ENCODE measurements at regions not wholly inside any gene's neighbourhood (a gene's known extent, or its start where the extent isn't known, plus 50 kb on each side); places are given as distances from the start of the nearest gene placed in this dataset.
"Not testable (repeated sequence)": the region's sequence is repeated elsewhere in the genome, so short reads cannot be mapped to it uniquely, and the experiment has no call there.

DNA sequence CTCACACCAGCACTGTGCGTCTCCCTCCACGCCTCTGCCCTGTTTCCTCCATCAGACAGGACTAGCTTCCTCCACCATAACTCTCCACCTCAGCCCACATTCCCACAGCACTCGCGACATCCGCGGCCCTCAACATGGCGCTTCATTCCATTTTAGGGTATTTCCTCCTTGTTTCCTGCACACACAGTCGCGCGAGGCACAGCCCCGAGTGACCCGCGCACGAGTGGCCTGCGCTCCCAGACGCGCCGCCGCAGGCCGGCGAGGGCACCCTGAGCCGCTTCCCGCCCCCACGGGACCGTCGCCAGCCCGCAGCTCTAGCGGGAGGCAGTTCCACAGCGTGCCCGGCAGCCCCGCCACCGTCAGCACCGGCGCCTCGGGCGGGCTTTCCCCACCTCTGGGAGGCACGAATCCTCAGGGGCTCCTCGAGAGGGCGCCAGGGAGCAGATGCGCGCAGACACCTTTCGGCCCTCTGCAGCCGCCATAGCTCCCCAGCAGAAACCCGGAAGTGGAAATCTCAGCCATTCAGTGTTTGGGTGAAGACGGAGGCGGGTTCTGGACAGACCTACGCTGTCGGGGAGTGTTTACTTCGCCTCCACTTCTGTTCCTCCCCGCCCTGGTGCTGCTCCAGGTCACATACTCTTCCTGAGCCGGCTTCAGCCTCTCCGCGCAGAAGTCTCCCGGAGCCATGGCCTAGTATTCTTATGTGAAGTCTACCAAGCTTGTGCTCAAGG lies 136.6 kb downstream of the FOXD4L6 start:
- not testable (repeated sequence) for H3K4me1 Mint-ChIP-seq; H3K4me3 Mint-ChIP-seq; H3K27me3 Mint-ChIP-seq (ENCODE audit: low read depth); H3K27ac Mint-ChIP-seq; H3K36me3 Mint-ChIP-seq (ENCODE audit: low read depth)
- TF ChIP-seq, protein P1, sequence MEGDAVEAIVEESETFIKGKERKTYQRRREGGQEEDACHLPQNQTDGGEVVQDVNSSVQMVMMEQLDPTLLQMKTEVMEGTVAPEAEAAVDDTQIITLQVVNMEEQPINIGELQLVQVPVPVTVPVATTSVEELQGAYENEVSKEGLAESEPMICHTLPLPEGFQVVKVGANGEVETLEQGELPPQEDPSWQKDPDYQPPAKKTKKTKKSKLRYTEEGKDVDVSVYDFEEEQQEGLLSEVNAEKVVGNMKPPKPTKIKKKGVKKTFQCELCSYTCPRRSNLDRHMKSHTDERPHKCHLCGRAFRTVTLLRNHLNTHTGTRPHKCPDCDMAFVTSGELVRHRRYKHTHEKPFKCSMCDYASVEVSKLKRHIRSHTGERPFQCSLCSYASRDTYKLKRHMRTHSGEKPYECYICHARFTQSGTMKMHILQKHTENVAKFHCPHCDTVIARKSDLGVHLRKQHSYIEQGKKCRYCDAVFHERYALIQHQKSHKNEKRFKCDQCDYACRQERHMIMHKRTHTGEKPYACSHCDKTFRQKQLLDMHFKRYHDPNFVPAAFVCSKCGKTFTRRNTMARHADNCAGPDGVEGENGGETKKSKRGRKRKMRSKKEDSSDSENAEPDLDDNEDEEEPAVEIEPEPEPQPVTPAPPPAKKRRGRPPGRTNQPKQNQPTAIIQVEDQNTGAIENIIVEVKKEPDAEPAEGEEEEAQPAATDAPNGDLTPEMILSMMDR (IDR thresholded peaks at IDR 0.05; ENCODE audit: unreplicated experiment in 3 of 3), result peak; percentile 85 to 94 (median 93)
- H3K9me3 Mint-ChIP-seq, result peaks cover 12% of the 10 kb centered on the region

DNA sequence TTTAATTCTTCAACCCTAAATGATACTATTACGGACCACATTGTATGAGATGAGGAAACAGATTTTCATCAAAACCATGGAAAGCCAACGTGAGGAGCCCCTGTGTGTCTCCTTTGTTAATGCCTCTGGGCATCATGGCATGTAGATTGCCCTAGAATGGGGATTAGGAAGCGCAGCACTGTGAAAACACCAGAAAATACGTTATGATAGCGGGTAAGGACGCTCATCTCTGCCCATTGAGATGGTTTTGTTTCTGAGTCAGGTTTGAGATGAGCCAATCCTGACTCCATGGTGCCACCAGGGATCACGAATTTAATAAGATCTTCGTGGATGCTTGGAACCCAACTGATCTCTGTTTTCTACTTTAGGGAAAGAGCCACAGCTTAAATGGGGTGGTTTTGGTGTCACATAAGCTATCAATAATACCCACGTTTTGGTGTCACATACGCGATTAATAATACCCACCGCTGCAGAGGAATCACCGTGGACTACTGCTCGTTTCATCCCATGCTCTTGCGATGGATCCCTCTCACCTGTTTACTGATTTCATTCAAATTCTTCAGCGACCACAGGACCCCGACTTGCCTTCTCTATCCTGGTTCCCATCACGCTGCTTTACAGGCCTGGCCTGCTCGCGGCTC lies 137.3 kb downstream of the FOXD4L6 start:
- H3K36me3 Mint-ChIP-seq (ENCODE audit: low read depth); H3K4me3 Mint-ChIP-seq; H3K27me3 Mint-ChIP-seq (ENCODE audit: low read depth); H3K27ac Mint-ChIP-seq; H3K4me1 Mint-ChIP-seq: not testable (repeated sequence)
- H3K9me3 Mint-ChIP-seq, result peaks cover 12% of the 10 kb centered on the region

DNA sequence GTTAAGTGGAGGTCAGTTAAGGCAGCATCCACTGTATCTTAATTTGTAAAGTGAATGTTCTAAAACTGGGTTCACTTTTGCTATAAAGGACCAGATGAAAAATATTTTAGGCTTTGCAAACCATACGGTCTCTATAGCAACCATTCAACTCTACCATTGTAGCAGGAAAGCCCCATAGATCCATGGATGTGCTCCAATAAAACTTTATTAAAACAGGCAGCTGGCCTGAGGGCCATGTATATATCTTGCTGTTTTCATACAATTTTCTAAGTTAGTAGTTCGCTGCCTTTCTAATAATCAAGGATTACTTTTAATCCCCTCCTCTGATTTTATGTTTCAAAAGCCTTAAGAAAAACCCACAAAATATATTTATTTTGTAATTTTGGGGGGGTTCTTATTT lies 142.1 kb downstream of the FOXD4L6 start:
- H3K4me1 Mint-ChIP-seq; H3K27me3 Mint-ChIP-seq (ENCODE audit: low read depth); H3K36me3 Mint-ChIP-seq (ENCODE audit: low read depth); H3K4me3 Mint-ChIP-seq; H3K27ac Mint-ChIP-seq: not testable (repeated sequence)
- peaks cover 12% of the 10 kb centered on the region for H3K9me3 Mint-ChIP-seq

DNA sequence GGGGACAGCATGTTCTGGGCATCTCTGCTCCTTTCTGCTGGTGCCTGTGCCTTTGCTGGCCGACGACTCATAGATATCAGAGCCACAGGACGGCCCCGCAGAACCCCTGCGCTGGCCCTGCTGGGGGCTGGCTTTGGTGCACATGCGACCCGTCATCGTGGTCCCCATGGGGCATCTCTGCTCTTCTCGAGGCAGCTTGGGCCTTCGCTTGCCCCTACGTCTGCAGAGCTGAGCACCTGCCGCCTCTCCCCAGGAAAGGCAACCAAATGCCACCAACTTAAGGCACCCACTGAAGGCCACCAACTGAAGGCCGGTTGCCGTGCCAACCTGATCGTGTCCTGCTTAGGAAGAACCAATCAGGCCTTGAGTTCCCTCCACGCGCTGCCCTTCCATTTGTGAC lies 153.1 kb downstream of the FOXD4L6 start:
- not testable (repeated sequence) for H3K27me3 Mint-ChIP-seq (ENCODE audit: low read depth); H3K27ac Mint-ChIP-seq; H3K4me1 Mint-ChIP-seq; H3K4me3 Mint-ChIP-seq; H3K36me3 Mint-ChIP-seq (ENCODE audit: low read depth); H3K9me3 Mint-ChIP-seq

DNA sequence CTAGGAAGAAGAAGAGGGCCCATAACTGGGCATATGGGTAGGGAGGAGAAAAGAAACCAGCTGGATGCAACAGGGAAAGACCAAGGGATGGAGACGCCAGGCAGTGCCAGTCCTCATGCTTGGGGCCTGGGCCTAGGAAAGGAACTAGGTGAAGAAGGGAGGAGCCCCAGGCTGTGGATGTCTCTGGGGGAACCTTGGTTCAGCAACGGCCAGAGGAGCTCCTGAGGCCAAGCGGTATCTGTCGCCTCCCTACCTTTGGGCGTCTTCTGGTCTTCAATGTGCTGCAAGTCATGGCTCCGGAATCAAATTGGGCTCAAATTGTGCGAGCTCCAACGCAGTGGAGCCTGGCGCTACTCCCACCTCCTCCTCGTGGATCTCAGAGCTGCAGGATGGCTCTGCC lies 153.6 kb downstream of the FOXD4L6 start:
- not testable (repeated sequence) for H3K27ac Mint-ChIP-seq; H3K36me3 Mint-ChIP-seq (ENCODE audit: low read depth); H3K4me3 Mint-ChIP-seq; H3K9me3 Mint-ChIP-seq; H3K27me3 Mint-ChIP-seq (ENCODE audit: low read depth); H3K4me1 Mint-ChIP-seq

DNA sequence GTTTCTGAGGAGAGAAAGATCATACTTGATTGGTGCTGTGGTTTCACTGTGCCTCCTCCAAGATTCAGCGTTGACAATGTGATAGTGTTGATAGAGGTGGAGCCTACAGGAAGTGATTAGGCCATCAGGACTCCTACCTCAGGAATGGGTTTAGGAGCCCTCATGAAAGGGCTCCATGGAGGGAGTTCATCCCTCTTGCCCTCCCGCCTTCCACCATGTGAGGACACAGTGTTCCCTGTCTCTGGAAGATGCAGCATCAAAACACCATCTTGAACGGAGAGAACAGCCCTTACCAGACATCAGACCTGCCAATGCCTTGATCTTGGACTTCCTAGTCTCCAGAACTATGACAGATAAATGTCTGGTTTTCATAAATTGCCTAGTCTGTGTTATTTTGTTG lies 156.7 kb downstream of the FOXD4L6 start:
- H3K9me3 Mint-ChIP-seq; H3K27me3 Mint-ChIP-seq (ENCODE audit: low read depth): not testable (repeated sequence)

DNA sequence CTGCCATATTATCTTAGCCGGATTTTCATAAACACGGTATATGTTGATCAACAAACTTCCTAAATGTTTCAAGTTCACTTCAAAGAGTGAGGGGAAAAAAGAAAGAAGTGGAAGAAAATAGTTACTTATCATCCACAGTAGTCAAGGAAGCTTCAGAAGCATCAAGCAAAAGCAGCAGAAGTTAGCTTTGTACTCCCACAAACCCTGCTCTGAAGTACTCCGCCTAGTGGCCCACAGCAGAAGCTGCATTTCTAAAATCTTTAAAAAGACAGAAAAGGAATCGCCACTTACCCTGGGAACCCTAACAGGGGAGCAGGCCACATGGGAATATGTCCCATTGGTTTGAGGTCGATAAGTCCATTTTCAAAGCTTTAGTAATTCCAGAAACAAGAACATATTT lies 158.1 kb downstream of the FOXD4L6 start:
- not testable (repeated sequence) for H3K27me3 Mint-ChIP-seq (ENCODE audit: low read depth); H3K27ac Mint-ChIP-seq; H3K4me3 Mint-ChIP-seq; H3K36me3 Mint-ChIP-seq (ENCODE audit: low read depth); H3K9me3 Mint-ChIP-seq; H3K4me1 Mint-ChIP-seq
- TF ChIP-seq, protein P1 (IDR thresholded peaks at IDR 0.05; ENCODE audit: unreplicated experiment in 3 of 3), result peak in 1 of 3 experiments; percentile 36

More for the DNA sequence above, 156.7 kb downstream of the FOXD4L6 start:
- not testable (repeated sequence) for H3K36me3 Mint-ChIP-seq (ENCODE audit: low read depth); H3K27ac Mint-ChIP-seq; H3K4me3 Mint-ChIP-seq; H3K4me1 Mint-ChIP-seq

DNA sequence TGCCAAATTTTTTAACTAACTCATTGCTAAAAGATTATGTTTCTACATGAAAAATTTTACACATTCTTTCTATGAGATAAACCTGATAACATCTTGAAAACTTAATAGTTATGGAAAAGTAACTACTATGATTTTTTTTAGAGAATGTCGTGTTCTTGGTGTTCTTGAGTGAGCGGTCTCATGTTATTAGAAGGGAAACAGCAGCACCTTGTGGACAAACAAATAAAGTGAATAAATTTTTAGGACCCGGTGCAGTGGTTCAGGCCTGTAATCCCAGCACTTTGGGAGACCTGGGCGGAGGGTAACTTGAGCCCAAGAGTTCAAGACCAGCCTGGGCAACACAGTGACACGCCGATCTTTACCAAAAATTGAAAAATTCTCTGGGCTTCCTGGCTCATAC lies 166.0 kb downstream of the FOXD4L6 start:
- H3K9me3 Mint-ChIP-seq; H3K4me1 Mint-ChIP-seq; H3K4me3 Mint-ChIP-seq; H3K36me3 Mint-ChIP-seq (ENCODE audit: low read depth); H3K27ac Mint-ChIP-seq; H3K27me3 Mint-ChIP-seq (ENCODE audit: low read depth): not testable (repeated sequence)

DNA sequence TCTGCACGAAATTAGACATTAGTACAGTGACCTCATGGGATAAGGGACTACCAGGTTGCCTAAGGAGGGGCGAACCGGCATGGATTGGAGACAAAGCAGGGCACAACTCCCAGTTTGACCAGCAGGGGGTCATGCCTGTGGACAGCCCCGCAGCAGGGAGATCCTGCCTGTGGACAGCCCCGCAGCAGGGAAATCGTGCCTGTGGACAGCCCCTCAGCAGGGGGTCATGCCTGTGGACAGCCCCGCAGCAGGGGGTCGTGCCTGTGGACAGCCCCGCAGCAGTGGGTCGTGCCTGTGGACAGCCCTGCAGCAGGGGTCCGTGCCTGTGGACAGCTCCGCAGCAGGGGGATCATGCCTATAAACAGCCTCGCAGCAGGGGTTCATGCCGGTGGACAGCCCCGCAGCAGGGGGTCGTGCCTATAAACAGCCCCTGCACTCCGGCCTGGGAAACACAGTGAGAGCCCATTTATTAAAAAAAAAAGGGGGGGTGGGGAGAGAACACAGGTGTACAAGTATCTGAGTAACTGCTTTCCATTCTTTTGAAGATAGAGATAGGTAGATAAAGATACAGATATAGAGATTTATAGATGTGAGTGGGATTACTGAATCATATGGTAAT lies 176.5 kb downstream of the FOXD4L6 start:
- H3K27ac Mint-ChIP-seq; H3K36me3 Mint-ChIP-seq (ENCODE audit: low read depth); H3K27me3 Mint-ChIP-seq (ENCODE audit: low read depth); H3K9me3 Mint-ChIP-seq; H3K4me1 Mint-ChIP-seq; H3K4me3 Mint-ChIP-seq: not testable (repeated sequence)

DNA sequence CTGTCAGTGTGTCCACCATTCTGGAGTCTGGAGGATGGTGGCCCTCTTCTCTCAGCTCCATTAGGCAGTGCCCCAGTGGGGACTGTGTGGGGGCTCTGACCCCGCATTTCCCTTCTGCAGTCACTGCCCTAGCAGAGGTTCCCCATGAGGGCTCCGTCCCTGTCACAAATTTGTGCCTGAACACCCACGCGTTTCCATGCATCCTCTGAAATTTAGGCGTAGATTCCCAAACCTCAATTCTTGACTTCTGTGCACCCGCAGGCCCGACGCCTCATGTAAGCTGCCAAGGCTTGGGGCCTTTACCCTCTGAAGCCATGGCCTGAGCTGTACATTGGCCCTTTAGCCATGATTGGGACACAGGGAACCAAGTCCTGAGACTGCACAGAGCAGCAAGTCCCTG lies 182.3 kb downstream of the FOXD4L6 start:
- H3K36me3 Mint-ChIP-seq (ENCODE audit: low read depth); H3K27me3 Mint-ChIP-seq (ENCODE audit: low read depth); H3K4me1 Mint-ChIP-seq; H3K4me3 Mint-ChIP-seq; H3K27ac Mint-ChIP-seq; H3K9me3 Mint-ChIP-seq: not testable (repeated sequence)

DNA sequence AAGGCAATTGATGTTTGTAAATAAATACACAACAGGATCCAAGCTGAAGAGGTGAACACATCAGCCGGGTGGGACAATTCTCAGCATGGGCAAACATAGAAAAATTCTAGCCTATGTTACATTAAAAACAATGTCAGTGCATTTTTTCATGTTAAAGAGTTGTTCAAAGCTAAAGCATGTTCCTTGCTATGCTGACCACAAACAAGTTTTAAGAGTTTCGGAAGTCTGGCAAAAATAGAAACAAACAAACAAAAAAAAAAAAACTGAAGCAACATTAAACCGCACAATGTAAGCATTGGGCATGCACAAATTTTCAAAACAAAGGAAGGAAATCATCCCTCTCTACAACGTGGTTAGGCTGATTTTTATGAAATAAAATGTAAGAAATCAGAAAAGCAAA lies 185.8 kb downstream of the FOXD4L6 start:
- not testable (repeated sequence) for H3K27me3 Mint-ChIP-seq (ENCODE audit: low read depth)

DNA sequence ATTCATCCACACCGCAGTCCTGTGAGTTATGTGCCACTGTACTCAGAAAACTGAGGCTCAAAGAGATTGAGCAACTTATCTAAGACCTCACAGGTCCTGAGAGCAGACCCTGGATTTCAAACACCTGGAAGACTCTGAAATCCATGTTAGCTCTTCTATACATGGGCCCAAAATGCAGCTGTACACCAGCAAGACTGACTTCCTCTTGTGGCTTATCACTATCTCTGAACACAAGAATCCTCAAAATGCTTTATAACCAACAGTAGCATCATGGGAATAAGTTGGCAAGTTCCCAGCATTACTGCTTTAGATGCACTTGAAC lies 188.6 kb downstream of the FOXD4L6 start:
- not testable (repeated sequence) for H3K27me3 Mint-ChIP-seq (ENCODE audit: low read depth); H3K36me3 Mint-ChIP-seq (ENCODE audit: low read depth); H3K4me3 Mint-ChIP-seq; H3K27ac Mint-ChIP-seq; H3K4me1 Mint-ChIP-seq
- peaks cover 22% of the 10 kb centered on the region for H3K9me3 Mint-ChIP-seq

More for the DNA sequence above, 185.8 kb downstream of the FOXD4L6 start:
- H3K4me3 Mint-ChIP-seq; H3K27ac Mint-ChIP-seq; H3K4me1 Mint-ChIP-seq; H3K36me3 Mint-ChIP-seq (ENCODE audit: low read depth): not testable (repeated sequence)
- H3K9me3 Mint-ChIP-seq, result peaks cover 22% of the 10 kb centered on the region

DNA sequence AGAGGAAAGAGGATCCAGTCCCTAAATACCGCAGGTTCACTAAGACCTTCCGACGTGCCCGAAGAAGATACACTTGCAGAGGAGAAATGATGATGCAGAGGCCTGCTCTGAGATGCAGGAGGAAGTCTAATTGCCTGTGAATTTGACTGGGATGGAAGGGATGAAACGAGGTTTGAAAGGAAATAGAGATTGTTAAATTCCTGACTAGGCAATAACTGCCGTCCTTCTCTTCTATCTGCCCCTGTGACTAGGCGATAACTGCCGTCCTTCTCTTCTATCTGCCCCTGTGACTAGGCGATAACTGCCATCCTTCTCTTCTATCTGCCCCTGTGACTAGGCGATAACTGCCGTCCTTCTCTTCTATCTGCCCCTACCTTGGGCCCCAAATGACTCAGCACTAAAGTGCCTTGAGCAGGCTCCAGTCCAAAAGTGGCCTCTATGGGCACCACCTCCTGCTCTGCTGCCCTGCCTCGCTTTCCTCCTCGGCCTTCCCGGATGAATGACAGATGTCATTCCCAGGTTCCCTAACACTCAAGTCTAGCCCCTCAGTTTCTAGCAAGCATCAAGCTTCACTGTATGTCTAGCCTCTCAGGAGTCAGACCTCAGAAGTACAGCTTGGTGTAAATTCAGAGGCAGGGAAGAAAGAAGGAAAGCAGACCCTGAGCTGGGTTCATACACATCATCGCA lies 189.1 kb downstream of the FOXD4L6 start:
- not testable (repeated sequence) for H3K4me3 Mint-ChIP-seq; H3K36me3 Mint-ChIP-seq (ENCODE audit: low read depth); H3K4me1 Mint-ChIP-seq; H3K27ac Mint-ChIP-seq; H3K27me3 Mint-ChIP-seq (ENCODE audit: low read depth)
- H3K9me3 Mint-ChIP-seq, result peaks cover 22% of the 10 kb centered on the region

Data from nephron (organoid).